GM23338 (cell line): ENCODE measurements at regions not wholly inside any gene's neighbourhood (a gene's known extent, or its start where the extent isn't known, plus 50 kb on each side); places are given as distances from the start of the nearest gene placed in this dataset. TPM values are rescaled to one million over a fixed set of nuclear protein-coding genes. Genes with fewer than 3 reads are reported as not detected.

ENCODE experiments used
- small RNA-seq: library from RNA; depleted of rRNA; stranded (forward); fragments of <200 nt; gene quantifications from one replicate; pipeline ENCODE3, GENCODE V24; 2014; ENCODE audit warnings: low replicate concordance

Small RNA genes in the stretch of these regions (small RNA-seq; reads per million reads assigned to genes)
- not detected for gene AL953862.1
